HUDEP-2 (cell line): ENCODE measurements at regions not wholly inside any gene's neighbourhood (a gene's known extent, or its start where the extent isn't known, plus 50 kb on each side); places are given as distances from the start of the nearest gene placed in this dataset.

Experiments
- DNase-seq, 76 experiments: peaks; one replicate each; lab custom pipeline; 2025; ENCODE audit not compliant: unreplicated experiment in 76 of 76; lab: John Stamatoyannopoulos, UW

DNA sequence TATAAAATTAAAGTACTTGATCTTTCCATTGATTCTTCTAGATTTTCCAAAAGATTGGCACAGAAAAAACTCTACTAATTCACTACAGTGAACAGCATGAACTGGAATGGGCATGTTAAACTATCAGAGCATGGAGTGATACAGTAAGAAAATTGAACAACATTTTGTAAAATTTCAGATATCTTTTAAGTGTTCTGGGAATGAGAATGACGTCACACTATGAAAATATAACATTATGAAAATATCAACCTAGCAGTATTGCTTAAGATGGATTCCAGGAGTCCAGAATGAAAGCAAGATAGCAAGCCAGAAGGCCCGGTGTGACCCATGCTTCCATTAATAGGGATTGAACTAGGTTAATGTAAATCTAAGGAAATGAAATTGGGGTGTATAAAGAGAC lies 319.9 kb downstream of the GABRG1 start:
- no peak for DNase-seq

- DNase-seq = no peak
Measured at GRCh38 chr4:45795135-45795534, 328.7 kb downstream of the GABRG1 start.

GRCh38 chr4:45778514-45778913 lies 345.3 kb downstream of the GABRG1 start:
- no peak for DNase-seq

- DNase-seq = no peak
Measured at GRCh38 chr4:45776146-45776545, 347.7 kb downstream of the GABRG1 start.

DNA sequence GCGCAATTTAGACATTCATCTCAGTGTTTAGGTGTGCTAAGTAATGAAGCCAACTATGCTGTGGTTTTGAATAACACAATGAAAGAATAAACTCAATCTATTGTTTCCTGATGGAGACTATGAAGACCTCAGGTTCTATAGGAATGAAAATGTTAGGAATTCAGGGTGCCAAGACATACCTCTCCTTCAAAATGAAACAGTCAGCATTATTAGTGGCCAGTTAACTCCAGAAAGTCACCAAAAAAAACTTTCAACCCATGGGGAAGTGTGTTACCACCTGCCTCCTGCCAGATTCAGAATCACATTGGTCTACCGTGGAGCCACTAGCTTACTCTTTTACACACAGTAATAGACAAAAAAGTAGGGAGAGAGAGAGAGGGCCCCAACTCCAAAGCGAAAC lies 352.9 kb downstream of the GABRG1 start:
- DNase-seq = no peak

DNA sequence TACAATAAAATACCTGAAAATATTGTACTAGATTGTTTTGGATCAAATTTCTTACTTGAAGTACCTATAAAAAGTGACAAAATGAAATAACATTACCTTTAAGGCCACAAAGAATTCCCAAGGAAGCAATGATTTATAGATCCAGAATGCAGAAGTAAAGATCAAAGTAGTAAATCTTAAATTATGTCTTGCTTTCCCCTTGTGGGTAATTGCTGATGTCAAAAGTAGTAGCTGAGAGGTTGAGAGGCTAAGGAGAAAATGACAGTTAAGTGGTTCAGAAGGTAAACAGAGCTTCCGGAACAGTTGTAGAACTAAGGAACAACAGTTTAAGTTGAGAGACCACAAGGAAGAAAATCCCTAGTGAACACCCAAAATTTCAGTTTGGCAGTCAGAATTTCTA lies 358.3 kb downstream of the GABRG1 start:
- no peak for DNase-seq

DNA sequence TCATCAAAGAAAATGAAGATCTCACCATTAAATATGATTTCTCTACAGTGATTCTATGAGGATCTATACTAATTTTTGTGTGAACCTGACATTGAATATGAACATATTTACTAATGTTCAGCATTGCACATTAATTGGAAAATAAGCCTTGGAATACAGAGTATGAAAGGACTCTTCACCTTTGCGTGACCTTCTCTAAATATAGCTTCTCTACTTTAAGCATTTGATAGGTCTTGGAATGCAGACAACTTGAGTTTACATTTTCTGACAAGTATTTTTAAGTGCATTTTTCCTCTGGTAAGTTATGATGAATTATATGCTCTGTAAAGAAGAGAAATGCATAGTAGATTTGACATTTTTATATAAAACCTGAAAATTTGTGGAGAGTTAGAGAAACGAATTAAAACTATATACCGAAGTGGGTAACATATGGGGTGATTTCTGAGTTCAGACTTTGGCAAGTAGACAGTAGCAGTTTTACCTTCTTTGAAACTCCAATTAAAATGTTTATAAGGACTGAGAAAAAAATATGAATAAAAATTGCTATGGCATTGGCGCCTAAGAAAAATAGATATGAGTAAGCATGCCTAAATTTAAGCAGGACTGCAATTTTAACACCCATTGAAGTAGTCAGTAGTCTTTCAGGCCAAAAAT lies 371.9 kb downstream of the GABRG1 start:
- DNase-seq = no peak

DNA sequence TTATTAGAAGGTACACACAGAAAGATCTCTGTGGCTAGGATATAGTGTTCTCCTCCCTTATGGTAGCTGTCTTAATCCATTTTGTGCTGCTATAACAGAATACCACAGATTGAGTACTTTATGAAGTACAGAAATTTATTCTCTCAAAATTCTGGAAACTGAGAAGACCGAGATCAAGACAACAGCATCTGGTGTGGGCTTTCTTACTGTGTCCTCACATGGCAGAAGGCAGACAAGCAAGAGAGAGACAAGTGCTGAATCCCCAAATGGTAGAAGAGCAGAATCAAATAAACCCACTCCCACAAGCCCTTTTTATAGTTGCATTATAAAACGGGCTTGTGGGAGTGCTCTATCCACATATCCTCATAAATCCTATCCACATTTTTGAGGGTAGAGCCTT lies 373.1 kb downstream of the GABRG1 start:
- DNase-seq = no peak

DNA sequence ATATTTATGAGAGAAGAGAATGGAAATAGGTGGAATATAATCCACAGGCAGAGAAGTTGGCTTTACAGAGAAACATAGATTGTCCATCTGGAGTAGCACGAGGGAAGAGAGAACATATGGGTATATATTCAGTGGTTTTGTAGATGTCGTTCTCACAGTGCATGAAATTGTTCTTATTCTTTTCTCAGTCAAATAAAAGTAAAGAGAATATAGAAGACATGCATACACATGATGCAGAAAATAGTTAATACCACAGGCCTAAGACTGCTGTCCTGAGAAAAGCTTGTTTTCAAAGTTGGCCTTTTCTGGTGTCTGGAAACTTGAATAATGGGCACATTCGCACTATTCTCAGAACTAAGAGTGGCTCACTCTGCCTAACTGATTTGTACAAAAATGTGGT lies 378.1 kb downstream of the GABRG1 start:
- no peak for DNase-seq

- DNase-seq = peak in 3 of 76 experiments; percentile 1 to 7 (median 2)
Measured at GRCh38 chr4:45741897-45742296, 382.0 kb downstream of the GABRG1 start.

GRCh38 chr4:45732161-45732560 lies 391.7 kb downstream of the GABRG1 start:
- DNase-seq = no peak

GRCh38 chr4:45716093-45716492 lies 407.8 kb downstream of the GABRG1 start:
- DNase-seq = no peak

GRCh38 chr4:45713996-45714395 lies 409.9 kb downstream of the GABRG1 start:
- no peak for DNase-seq

DNA sequence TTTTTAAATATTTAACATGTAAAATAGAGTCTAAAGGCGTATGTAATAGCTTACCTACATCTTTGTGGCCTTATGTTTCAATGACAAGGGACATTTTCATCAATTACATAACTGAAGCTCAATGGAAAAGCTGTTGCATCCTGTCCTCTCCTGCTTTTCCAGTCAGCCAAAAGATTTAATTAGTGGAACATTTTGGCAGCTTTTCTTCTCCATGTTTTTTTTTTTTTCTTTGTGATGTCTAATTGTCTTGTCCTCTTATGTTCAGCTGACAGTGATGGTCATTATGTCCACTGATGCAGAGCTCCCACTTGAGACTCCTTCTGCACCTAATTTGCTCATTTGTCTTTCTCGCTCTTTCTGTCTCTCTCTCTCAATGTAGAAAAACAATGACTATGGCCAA lies 422.2 kb downstream of the GABRG1 start:
- no peak for DNase-seq

DNA sequence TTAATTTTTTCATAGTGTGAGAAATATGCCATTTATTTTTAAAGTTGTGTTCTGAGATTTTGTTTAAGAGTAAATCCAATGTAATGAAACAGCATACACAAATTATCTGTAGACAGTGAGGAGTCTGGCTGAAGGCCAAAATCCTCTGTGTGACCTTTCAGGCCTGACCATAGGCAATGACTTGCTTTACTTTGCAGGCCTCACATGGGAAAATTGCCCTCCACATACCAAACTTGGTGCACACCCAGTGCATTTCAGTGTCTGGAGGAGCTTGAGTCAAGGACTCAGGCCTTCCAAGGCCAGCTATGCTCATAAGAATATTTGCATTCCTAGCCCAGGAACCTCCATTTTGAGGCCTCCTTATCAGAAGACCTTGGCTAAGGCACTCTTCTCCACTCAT lies 430.1 kb downstream of the GABRG1 start:
- peak in 25 of 76 experiments; percentile 1 to 59 (median 9) for DNase-seq

DNA sequence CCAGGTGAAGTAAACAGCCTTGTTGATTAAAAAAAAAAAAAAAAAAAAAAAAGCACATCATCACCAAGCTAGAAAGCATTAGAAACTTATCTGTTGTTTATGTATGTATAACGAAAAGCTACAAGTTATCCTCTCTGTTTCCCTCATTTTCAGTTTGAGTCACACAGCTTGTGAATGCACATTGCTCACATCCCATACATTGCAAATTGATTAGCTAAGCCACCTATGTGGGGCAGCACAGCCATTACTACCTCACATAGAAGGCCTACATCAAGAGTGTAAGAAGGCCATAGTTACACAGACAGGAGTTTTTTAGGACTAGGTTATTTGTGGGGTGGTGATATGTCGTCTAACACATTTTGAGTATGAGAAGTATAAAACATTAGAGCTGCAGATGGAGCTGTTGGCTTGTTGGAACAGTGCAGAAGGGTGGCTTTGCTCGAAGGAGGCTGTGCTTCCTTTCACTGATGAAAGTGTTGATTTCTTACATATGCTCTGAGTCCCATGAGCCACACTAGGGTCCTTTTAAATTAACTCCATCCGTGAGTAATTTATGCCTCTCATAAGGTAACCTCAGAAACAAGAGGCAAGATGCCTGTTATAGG lies 431.6 kb downstream of the GABRG1 start:
- no peak for DNase-seq

DNA sequence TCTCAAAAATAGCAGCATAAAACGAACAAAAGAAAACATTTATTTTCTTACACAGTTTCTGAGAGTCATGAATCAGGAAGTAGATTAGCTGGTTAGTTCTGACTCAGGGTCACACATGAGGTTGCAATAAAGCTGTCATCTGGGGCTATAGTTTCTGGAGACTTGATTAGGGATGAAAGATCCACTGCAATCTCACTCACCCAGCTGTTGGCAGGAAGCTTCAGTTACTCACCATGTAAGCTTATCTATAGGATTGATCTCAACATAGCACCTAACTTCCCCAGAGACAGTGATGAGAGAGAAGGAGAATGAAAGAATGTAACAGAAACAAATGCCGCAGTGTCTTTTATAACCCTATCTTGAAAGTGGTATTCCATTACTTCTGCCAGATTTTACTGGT lies 435.5 kb downstream of the GABRG1 start:
- no peak for DNase-seq

- no peak for DNase-seq
Measured at GRCh38 chr4:45679411-45679810, 444.4 kb downstream of the GABRG1 start.

DNA sequence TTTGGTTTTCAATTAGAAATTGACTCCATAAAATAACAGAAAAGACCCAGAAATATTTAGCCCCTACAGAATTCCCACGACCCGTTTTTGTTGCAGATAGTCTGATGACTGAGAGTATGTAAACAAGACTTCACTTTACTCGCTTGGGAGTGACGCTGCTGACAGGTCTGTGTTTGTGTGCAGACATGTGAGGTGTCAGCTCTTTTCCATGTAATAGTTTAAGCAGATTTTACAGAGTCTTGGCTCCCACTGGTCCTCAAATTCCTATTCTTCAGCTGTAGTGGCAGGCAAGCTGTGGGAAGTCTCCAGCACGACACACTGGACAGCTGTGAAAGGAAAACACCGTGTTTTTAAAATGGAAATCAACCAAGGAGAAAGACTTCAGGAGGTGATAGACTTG lies 455.7 kb downstream of the GABRG1 start:
- DNase-seq = no peak

- DNase-seq = no peak
Measured at GRCh38 chr4:45663628-45664081, 460.2 kb downstream of the GABRG1 start.

- peak in 2 of 76 experiments; percentile 0 to 13 for DNase-seq
Measured at GRCh38 chr4:45663003-45663402, 460.9 kb downstream of the GABRG1 start.

DNA sequence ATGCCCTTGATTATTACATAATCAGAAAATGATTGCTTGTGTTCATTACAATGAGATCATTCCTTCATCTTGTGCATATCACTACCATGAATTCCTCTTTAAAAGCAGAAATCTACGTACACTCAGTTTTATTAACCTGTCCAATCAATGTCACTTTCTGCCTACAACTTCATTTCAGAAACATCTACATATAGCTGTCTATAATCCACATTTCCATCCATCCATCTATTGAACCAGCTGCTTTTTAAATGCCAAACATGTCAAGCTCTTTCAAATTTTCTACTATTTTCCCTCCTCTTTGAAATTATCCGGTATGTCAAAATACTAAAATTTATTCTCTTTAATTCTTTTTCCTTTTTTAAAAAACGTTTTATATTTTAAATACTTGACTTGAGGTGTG lies 462.0 kb downstream of the GABRG1 start:
- no peak for DNase-seq

DNA sequence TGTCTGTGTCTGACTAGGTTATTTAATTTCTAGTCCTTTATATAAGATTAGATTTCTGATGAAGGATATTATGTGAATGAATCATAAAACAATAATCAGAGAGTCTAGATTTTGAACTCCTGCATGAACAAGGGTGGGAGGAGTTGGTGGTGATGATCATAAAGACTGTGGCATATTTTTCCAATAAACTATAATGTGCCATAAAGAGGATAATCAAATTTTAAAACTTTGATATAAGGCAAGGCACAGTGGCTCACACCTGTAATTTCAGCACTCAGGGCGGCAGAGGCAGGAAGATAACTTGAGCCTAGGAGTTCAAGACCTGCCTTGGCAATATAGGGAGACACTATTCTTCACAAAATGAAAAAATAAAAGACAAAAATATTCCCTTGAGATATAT lies 473.3 kb downstream of the GABRG1 start:
- DNase-seq = no peak
